Peyer's patch (tissue), 4 donors: ENCODE measurements at regions not wholly inside any gene's neighbourhood (a gene's known extent, or its start where the extent isn't known, plus 50 kb on each side); places are given as distances from the start of the nearest gene placed in this dataset.

ENCODE experiments used
- CTCF ChIP-seq, 6 experiments: fragments of 450-650 bp in 4 of 6; fragments of 200-600 bp in 2 of 6; sonication (generic) in 1 of 6; IDR thresholded peaks; one replicate each; pipeline ENCODE4 v1.5.1; 2017 to 2019; ENCODE audit warnings: antibody characterized with exemption in 6 of 6, mild to moderate bottlenecking in 3 of 6, moderate library complexity in 1 of 6
- POLR2A ChIP-seq, 2 donors: fragments of 450-650 bp; IDR thresholded peaks; one replicate each; pipeline ENCODE4 v1.5.1; 2017; ENCODE audit warnings: antibody characterized with exemption in 2 of 2, mild to moderate bottlenecking in 2 of 2, moderate library complexity in 2 of 2

GRCh38 chr10:128695931-128696330 is 569.7 kb upstream of the MKI67 start:
- TF ChIP-seq POLR2A (IDR thresholded peaks at IDR 0.05) (no peak), CTCF (IDR thresholded peaks at IDR 0.05) (no peak)
